ENCODE measurements at regions not wholly inside any gene's neighbourhood (a gene's known extent, or its start where the extent isn't known, plus 50 kb on each side); places are given as distances from the start of the nearest gene placed in this dataset.
A peak's percentile ranks its signal among the peaks of the same experiment; 100 is the strongest.

GRCh38 chr9:87267251-87268070, 230.2 kb upstream of the DAPK1 start:
- DNase-seq (ENCODE audit: low read depth), result no peak
- H3K4me3 ChIP-seq (ENCODE audit: low read depth, low read length), result no peak overlapping the region

GRCh38 chr9:87269296-87270176, 228.1 kb upstream of the DAPK1 start:
- no peak for TF ChIP-seq CTCF (conservative IDR thresholded peaks at IDR 0.05; ENCODE audit: low read depth, low read length)
- DNase-seq (ENCODE audit: low read depth), result no peak
- no peak overlapping the region for H3K4me3 ChIP-seq (ENCODE audit: low read depth, low read length)

More at GRCh38 chr9:87267251-87268070, 230.2 kb upstream of the DAPK1 start:
- no peak for TF ChIP-seq CTCF (conservative IDR thresholded peaks at IDR 0.05; ENCODE audit: low read depth, low read length)

GRCh38 chr9:87270221-87270847, 227.3 kb upstream of the DAPK1 start:
- TF ChIP-seq CTCF (conservative IDR thresholded peaks at IDR 0.05; ENCODE audit: low read depth, low read length), result no peak
- H3K4me3 ChIP-seq (ENCODE audit: low read depth, low read length), result peak overlapping the region; percentile 20
- peak; percentile 85 for DNase-seq (ENCODE audit: low read depth)

- no peak for TF ChIP-seq CTCF (conservative IDR thresholded peaks at IDR 0.05; ENCODE audit: low read depth, low read length)
- no peak for DNase-seq (ENCODE audit: low read depth)
- H3K4me3 ChIP-seq (ENCODE audit: low read depth, low read length), result no peak overlapping the region
These were observed 226.8 kb upstream of the DAPK1 start for GRCh38 chr9:87270848-87271234.

GRCh38 chr9:87271696-87272477, 225.8 kb upstream of the DAPK1 start:
- TF ChIP-seq CTCF (conservative IDR thresholded peaks at IDR 0.05; ENCODE audit: low read depth, low read length), result no peak
- DNase-seq (ENCODE audit: low read depth), result peak; percentile 59
- H3K4me3 ChIP-seq (ENCODE audit: low read depth, low read length), result no peak overlapping the region

- DNase-seq (ENCODE audit: low read depth), result no peak
- TF ChIP-seq CTCF (conservative IDR thresholded peaks at IDR 0.05; ENCODE audit: low read depth, low read length), result no peak
- H3K4me3 ChIP-seq (ENCODE audit: low read depth, low read length), result no peak overlapping the region
These were observed 222.5 kb upstream of the DAPK1 start for GRCh38 chr9:87275047-87275725.

All from choroid plexus epithelial cell (primary cell).